SK-N-SH (cell line): ENCODE measurements at regions not wholly inside any gene's neighbourhood (a gene's known extent, or its start where the extent isn't known, plus 50 kb on each side); places are given as distances from the start of the nearest gene placed in this dataset.

ENCODE experiments used
- CTCF ChIA-PET: fragments of 300-600, 350-600 bp; formaldehyde crosslinking; extraction: SDS; loops from one replicate; lab custom pipeline; 2021; lab: Yijun Ruan, JAX
- POLR2A ChIA-PET: fragments of 350-600 bp; sonication (Branson Sonifier 250); formaldehyde crosslinking; extraction: SDS; loops from one replicate; lab custom pipeline; 2020; ENCODE audit warnings: antibody characterized with exemption, inconsistent platforms; lab: Yijun Ruan, JAX
- DNase-seq: peaks from one replicate; pipeline ENCODE4 v3.0.0; 2012
- H2AFZ ChIP-seq: fragments of 200-600 bp; sonication (generic); 2 replicates; pipeline ENCODE4 v1.8.1; 2016; ENCODE audit warnings: antibody characterized with exemption, mild to moderate bottlenecking, low read depth
- H3F3A ChIP-seq: fragments of 200-600 bp; sonication (generic); replicated peaks from 2 replicates; pipeline ENCODE3; 2016; ENCODE audit warnings: antibody characterized with exemption, mild to moderate bottlenecking; ENCODE audit not compliant: insufficient read depth
- H3K27ac ChIP-seq, 2 experiments: fragments of 200-500 bp in 1 of 2; fragments of 200-600 bp in 1 of 2; sonication (Bioruptor generic) in 1 of 2; sonication (generic), shearing (Covaris generic) in 1 of 2; 2 replicates each; pipeline versions ENCODE4 v1.5.1 to v1.6.1; 2014 to 2016; ENCODE audit warnings: low read depth in 2 of 2, inconsistent platforms in 1 of 2, low read length in 1 of 2, mild to moderate bottlenecking in 1 of 2, mixed read lengths in 1 of 2
- H3K27me3 ChIP-seq: fragments of 200-600 bp; sonication (generic), shearing (Covaris generic); 2 replicates; pipeline ENCODE4 v1.6.1; 2016; ENCODE audit warnings: mixed run types; ENCODE audit not compliant: insufficient read depth
- H3K36me3 ChIP-seq, 2 experiments: fragments of 200-500 bp in 1 of 2; fragments of 200-600 bp in 1 of 2; sonication (Bioruptor generic) in 1 of 2; sonication (generic) in 1 of 2; replicated peaks in 1 of 2; 2 replicates each; pipeline versions ENCODE3 to v1.5.1; 2014 to 2016; ENCODE audit warnings: low read length in 1 of 2, mild to moderate bottlenecking in 1 of 2; ENCODE audit not compliant: insufficient read depth in 2 of 2, control insufficient read depth in 1 of 2
- H3K4me1 ChIP-seq, 2 experiments: fragments of 200-500 bp in 1 of 2; fragments of 200-600 bp in 1 of 2; sonication (Bioruptor generic) in 1 of 2; sonication (generic), shearing (Covaris generic) in 1 of 2; 2 replicates each; pipeline versions ENCODE4 v1.5.1 to v1.6.1; 2014 to 2016; ENCODE audit warnings: low read depth in 1 of 2, low read length in 1 of 2, mixed run types in 1 of 2; ENCODE audit not compliant: insufficient read depth in 2 of 2, control insufficient read depth in 1 of 2
- H3K4me2 ChIP-seq: fragments of 200-600 bp; sonication (generic), shearing (Covaris generic); 2 replicates; pipeline ENCODE4 v1.6.1; 2017; ENCODE audit warnings: mixed run types
- H3K4me3 ChIP-seq, 2 experiments: fragments of 200-500 bp in 1 of 2; fragments of 200-600 bp in 1 of 2; sonication (Bioruptor generic) in 1 of 2; sonication (generic), shearing (Covaris generic) in 1 of 2; 2 replicates each; pipeline versions ENCODE4 v1.5.1 to v1.8.1; 2014 to 2016; ENCODE audit warnings: low read depth in 2 of 2, inconsistent platforms in 1 of 2, low read length in 1 of 2, mild to moderate bottlenecking in 1 of 2, mixed read lengths in 1 of 2, moderate library complexity in 1 of 2
- H3K79me2 ChIP-seq: fragments of 200-600 bp; sonication (generic); 2 replicates; pipeline ENCODE4 v1.8.1; 2017; ENCODE audit warnings: mild to moderate bottlenecking; ENCODE audit not compliant: insufficient read depth
- H3K9ac ChIP-seq: fragments of 200-600 bp; sonication (generic); 2 replicates; pipeline ENCODE4 v1.6.1; 2017; ENCODE audit warnings: mixed run types
- H3K9me2 ChIP-seq: fragments of 200-600 bp; sonication (generic); 2 replicates; pipeline ENCODE4 v1.6.1; 2017; ENCODE audit warnings: mixed run types
- H3K9me3 ChIP-seq: fragments of 200-600 bp; sonication (generic); 2 replicates; pipeline ENCODE4 v1.6.1; 2017; ENCODE audit warnings: mixed run types, mild to moderate bottlenecking, moderate library complexity
- H4K20me1 ChIP-seq: fragments of 200-600 bp; sonication (generic); 2 replicates; pipeline ENCODE4 v1.6.1; 2017; ENCODE audit warnings: mild to moderate bottlenecking, mixed run types; ENCODE audit not compliant: insufficient read depth
- EZH2phosphoT487 ChIP-seq: fragments of 200-600 bp; sonication (generic); IDR thresholded peaks from 2 replicates; pipeline ENCODE4 v1.6.1; 2017; ENCODE audit warnings: low read depth, mixed run types, mild to moderate bottlenecking, antibody characterized with exemption, moderate library complexity, borderline replicate concordance
- FOSL2 ChIP-seq: IDR thresholded peaks from 2 replicates; pipeline ENCODE4 v1.4.0; 2012; ENCODE audit warnings: low read depth, mild to moderate bottlenecking, moderate library complexity, borderline replicate concordance
- FOXM1 ChIP-seq: IDR thresholded peaks from 2 replicates; pipeline ENCODE4 v1.4.0; 2012; ENCODE audit warnings: low read depth, mild to moderate bottlenecking
- GABPA ChIP-seq: IDR thresholded peaks from 2 replicates; pipeline ENCODE4 v1.4.0; 2012; ENCODE audit warnings: low read depth, mild to moderate bottlenecking
- JUND ChIP-seq: IDR thresholded peaks from 2 replicates; pipeline ENCODE4 v1.4.0; 2012
- MEF2A ChIP-seq: IDR thresholded peaks from 2 replicates; pipeline ENCODE4 v1.4.0; 2012; ENCODE audit warnings: low read depth, borderline replicate concordance
- MXI1 ChIP-seq: IDR thresholded peaks from 2 replicates; pipeline ENCODE4 v1.6.1; 2012; ENCODE audit warnings: mild to moderate bottlenecking, low read depth, low read length, improper control_type of control experiment
- NFIC ChIP-seq: IDR thresholded peaks from 2 replicates; pipeline ENCODE4 v1.4.0; 2012; ENCODE audit warnings: borderline replicate concordance
- NRF1 ChIP-seq: IDR thresholded peaks from 2 replicates; pipeline ENCODE4 v1.6.1; 2012; ENCODE audit warnings: low read depth, mild to moderate bottlenecking, low read length
- PBX3 ChIP-seq: IDR thresholded peaks from 2 replicates; pipeline ENCODE4; 2012
- RAD21 ChIP-seq: IDR thresholded peaks from 2 replicates; pipeline ENCODE4 v1.6.1; 2012; ENCODE audit warnings: mild to moderate bottlenecking, low read length
- RFX5 ChIP-seq: IDR thresholded peaks from 2 replicates; pipeline ENCODE4 v1.6.1; 2012; ENCODE audit warnings: mild to moderate bottlenecking, improper control_type of control experiment, low read length
- RXRA ChIP-seq: IDR thresholded peaks from 2 replicates; pipeline ENCODE4 v1.4.0; 2012; ENCODE audit warnings: low read depth, mild to moderate bottlenecking, borderline replicate concordance
- SMC3 ChIP-seq: IDR thresholded peaks from 2 replicates; pipeline ENCODE4 v1.6.1; 2012; ENCODE audit warnings: low read depth, low read length, improper control_type of control experiment
- TAF1 ChIP-seq: IDR thresholded peaks from 2 replicates; pipeline ENCODE4 v1.6.1; 2012; ENCODE audit warnings: low read depth, mild to moderate bottlenecking, low read length, moderate library complexity, borderline replicate concordance
- YY1 ChIP-seq: IDR thresholded peaks from 2 replicates; pipeline ENCODE4 v1.4.0; 2012; ENCODE audit warnings: low read depth, mild to moderate bottlenecking
- ZBTB33 ChIP-seq: IDR thresholded peaks from 2 replicates; pipeline ENCODE4 v1.4.0; 2012; ENCODE audit warnings: low read depth, borderline replicate concordance
- WGBS: methylation state at CpG from one replicate; pipeline ENCODE4 v1.1.6; 2017; ENCODE audit warnings: low lambda C conversion rate; 5-methylcytosine and 5-hydroxymethylcytosine counted together
- TF ChIP-seq, protein P1 (sequence below): IDR thresholded peaks from 2 replicates; pipeline ENCODE4 v1.4.0; 2012; ENCODE audit warnings: low read depth, borderline replicate concordance
- TF ChIP-seq, protein P2 (sequence below): fragments of 200-600 bp; sonication (generic); IDR thresholded peaks from 2 replicates; pipeline ENCODE4 v1.6.1; 2017; ENCODE audit warnings: antibody characterized with exemption, mild to moderate bottlenecking, moderate library complexity
- TF ChIP-seq, protein P3 (sequence below): IDR thresholded peaks from 2 replicates; pipeline ENCODE4 v1.4.0; 2012; ENCODE audit warnings: low read depth

DNA sequence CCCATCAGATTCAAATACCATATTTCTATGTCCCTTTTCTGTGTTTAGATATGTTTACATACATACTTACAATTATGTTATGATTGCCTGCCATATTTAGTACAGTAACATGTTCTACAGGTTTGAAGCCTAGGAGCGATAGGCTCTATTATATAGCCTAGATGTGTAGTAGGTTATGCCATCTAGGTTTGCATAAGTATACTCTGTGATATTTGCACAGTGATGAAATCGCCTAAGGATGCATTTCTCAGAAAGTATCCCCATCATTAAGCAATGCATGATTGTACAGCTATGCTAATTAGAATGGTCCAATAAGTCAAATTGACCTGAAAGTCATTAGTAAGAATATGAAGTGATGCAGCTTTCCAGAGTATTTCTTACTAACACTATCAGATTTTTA is 1171.7 kb upstream of the LRRTM3 start (continued):
- no peak for TF ChIP-seq PBX3
- TF ChIP-seq RAD21: no peak
- no peak for TF ChIP-seq RFX5
- no peak for TF ChIP-seq MXI1
- TF ChIP-seq FOXM1: no peak
- no peak for TF ChIP-seq GABPA
- TF ChIP-seq NFIC: no peak
- no peak for TF ChIP-seq YY1
- TF ChIP-seq JUND: no peak

DNA sequence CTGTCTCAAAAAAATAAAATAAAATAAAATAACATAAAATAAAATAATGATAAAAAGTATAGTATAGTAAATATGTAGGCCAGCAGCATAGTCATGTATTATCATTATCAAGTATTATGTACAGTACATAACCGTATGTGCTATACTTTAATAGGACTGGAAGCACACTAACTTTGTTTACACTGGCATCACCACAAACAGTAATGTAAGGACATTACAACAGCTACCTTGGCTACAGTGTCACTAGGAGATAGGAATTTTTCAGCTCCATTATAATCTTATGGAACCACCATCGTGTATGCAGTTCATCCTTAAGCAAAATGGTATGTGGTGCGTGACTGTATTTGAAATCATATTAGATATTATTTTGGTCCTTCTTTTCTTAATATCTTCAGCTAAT is 1163.5 kb upstream of the LRRTM3 start:
- H3K27ac ChIP-seq: no peak overlapping the region
- H4K20me1 ChIP-seq: no peaks in the 10 kb centered on the region
- H3K9ac ChIP-seq: no peak overlapping the region
- no peaks in the 10 kb centered on the region for H3K36me3 ChIP-seq
- no peak overlapping the region for H3K4me3 ChIP-seq
- ChIA-PET POLR2A (no interaction called here), CTCF (no interaction called here)
- no peak overlapping the region for H2AFZ ChIP-seq
- H3K4me1 ChIP-seq: no peaks in the 10 kb centered on the region
- no peaks in the 10 kb centered on the region for H3K9me3 ChIP-seq
- no peaks in the 10 kb centered on the region for H3K79me2 ChIP-seq
- H3K9me2 ChIP-seq: no peaks in the 10 kb centered on the region
- 86% methylated on average over 3 of the region's 3 CpGs for WGBS
- no peaks in the 10 kb centered on the region for H3K27me3 ChIP-seq
- H3K4me2 ChIP-seq: no peak overlapping the region
- no peak for DNase-seq
- H3F3A ChIP-seq: no peaks in the 10 kb centered on the region
- TF ChIP-seq JUND (no peak), SMC3 (no peak), RXRA (no peak), TAF1 (no peak), FOSL2 (no peak), MXI1 (no peak), YY1 (no peak), ZBTB33 (no peak), EZH2phosphoT487 (no peak), MEF2A (no peak), RAD21 (no peak), NRF1 (no peak), PBX3 (no peak)
- TF ChIP-seq, protein P1, sequence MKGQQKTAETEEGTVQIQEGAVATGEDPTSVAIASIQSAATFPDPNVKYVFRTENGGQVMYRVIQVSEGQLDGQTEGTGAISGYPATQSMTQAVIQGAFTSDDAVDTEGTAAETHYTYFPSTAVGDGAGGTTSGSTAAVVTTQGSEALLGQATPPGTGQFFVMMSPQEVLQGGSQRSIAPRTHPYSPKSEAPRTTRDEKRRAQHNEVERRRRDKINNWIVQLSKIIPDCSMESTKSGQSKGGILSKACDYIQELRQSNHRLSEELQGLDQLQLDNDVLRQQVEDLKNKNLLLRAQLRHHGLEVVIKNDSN: no peak
- TF ChIP-seq, protein P2, sequence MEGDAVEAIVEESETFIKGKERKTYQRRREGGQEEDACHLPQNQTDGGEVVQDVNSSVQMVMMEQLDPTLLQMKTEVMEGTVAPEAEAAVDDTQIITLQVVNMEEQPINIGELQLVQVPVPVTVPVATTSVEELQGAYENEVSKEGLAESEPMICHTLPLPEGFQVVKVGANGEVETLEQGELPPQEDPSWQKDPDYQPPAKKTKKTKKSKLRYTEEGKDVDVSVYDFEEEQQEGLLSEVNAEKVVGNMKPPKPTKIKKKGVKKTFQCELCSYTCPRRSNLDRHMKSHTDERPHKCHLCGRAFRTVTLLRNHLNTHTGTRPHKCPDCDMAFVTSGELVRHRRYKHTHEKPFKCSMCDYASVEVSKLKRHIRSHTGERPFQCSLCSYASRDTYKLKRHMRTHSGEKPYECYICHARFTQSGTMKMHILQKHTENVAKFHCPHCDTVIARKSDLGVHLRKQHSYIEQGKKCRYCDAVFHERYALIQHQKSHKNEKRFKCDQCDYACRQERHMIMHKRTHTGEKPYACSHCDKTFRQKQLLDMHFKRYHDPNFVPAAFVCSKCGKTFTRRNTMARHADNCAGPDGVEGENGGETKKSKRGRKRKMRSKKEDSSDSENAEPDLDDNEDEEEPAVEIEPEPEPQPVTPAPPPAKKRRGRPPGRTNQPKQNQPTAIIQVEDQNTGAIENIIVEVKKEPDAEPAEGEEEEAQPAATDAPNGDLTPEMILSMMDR: no peak
- TF ChIP-seq, protein P3, sequence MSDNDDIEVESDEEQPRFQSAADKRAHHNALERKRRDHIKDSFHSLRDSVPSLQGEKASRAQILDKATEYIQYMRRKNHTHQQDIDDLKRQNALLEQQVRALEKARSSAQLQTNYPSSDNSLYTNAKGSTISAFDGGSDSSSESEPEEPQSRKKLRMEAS: no peak
